Activated CD8-positive, alpha-beta T cell treated with anti-CD3 and anti-CD28 coated beads for 36 hours (primary cell): ENCODE measurements at regions not wholly inside any gene's neighbourhood (a gene's known extent, or its start where the extent isn't known, plus 50 kb on each side); places are given as distances from the start of the nearest gene placed in this dataset.

ENCODE experiments used
- ATAC-seq: fragments of 200-7000 bp; cut with Tn5 transposase; one replicate; pipeline ENCODE4 v1.10.0; 2021; ENCODE audit warnings: mild to moderate bottlenecking, moderate library complexity
- CTCF ChIA-PET: fragments of 350-600 bp; sonication (Branson Sonifier 250); formaldehyde crosslinking; loops from one replicate; lab custom pipeline; 2021; ENCODE audit warnings: antibody characterized with exemption; lab: Charles Lee
- POLR2A ChIA-PET: fragments of 350-600 bp; sonication (Branson Sonifier 250); formaldehyde crosslinking; loops from one replicate; lab custom pipeline; 2021; ENCODE audit warnings: antibody characterized with exemption; lab: Charles Lee
- DNase-seq: peaks from one replicate; pipeline ENCODE4 v3.0.0-alpha.2; 2020
- H3K27ac Mint-ChIP-seq: one replicate; pipeline ENCODE4 v1.8.0; 2021; ENCODE audit warnings: mild to moderate bottlenecking, mixed read lengths
- H3K27me3 Mint-ChIP-seq: one replicate; pipeline ENCODE4 v1.8.0; 2021; ENCODE audit warnings: mixed read lengths
- H3K36me3 Mint-ChIP-seq: one replicate; pipeline ENCODE4 v1.8.0; 2021; ENCODE audit warnings: low read depth, mixed read lengths
- H3K4me1 Mint-ChIP-seq: one replicate; pipeline ENCODE4 v1.8.0; 2021; ENCODE audit warnings: low read depth, mixed read lengths
- H3K4me3 Mint-ChIP-seq: one replicate; pipeline ENCODE4 v1.8.0; 2021; ENCODE audit warnings: mild to moderate bottlenecking, moderate library complexity, mixed read lengths
- H3K9me3 Mint-ChIP-seq: one replicate; pipeline ENCODE4 v1.8.0; 2021; ENCODE audit warnings: mixed read lengths
- intact Hi-C: fragments of 100-400 bp; cut with micrococcal nuclease; formaldehyde crosslinking; loops from one replicate; pipeline ENCODE4 v1.10.0; 2022
- TF ChIP-seq, protein P1 (sequence below): fragments of 200-600 bp; IDR thresholded peaks from one replicate; pipeline ENCODE4 v1.8.0; 2022; ENCODE audit warnings: antibody characterized with exemption, mild to moderate bottlenecking

DNA sequence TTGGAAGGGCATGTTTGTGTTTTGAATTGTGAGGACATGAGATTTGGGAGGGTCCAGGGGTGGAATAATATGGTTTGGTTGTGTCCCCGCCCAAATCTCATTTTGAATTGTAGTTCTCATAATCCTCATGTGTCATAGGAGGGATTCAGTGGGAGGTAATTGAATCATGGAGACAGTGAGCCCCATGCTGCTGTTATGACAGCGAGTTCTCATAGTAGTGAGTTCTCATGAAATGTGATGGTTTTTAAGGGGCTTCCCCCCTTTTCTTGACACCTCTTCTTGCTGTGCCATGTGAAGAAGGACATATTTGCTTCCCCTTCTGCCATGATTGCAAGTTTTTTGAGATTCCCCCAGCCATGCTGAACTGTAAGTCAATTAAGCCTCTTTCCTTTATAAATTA is 260.0 kb downstream of the DUSP6 start:
- CTCF ChIA-PET: no interaction called here
- peaks cover 1% of the 10 kb centered on the region for H3K27me3 Mint-ChIP-seq
- ATAC-seq (peak; percentile 84), DNase-seq (peak; percentile 23)
- H3K4me1 Mint-ChIP-seq: peaks cover 11% of the 10 kb centered on the region
- H3K27ac Mint-ChIP-seq: peak overlapping the region; percentile 32
- POLR2A ChIA-PET: no interaction called here
- intact Hi-C loops: no loop called here
- TF ChIP-seq, protein P1, sequence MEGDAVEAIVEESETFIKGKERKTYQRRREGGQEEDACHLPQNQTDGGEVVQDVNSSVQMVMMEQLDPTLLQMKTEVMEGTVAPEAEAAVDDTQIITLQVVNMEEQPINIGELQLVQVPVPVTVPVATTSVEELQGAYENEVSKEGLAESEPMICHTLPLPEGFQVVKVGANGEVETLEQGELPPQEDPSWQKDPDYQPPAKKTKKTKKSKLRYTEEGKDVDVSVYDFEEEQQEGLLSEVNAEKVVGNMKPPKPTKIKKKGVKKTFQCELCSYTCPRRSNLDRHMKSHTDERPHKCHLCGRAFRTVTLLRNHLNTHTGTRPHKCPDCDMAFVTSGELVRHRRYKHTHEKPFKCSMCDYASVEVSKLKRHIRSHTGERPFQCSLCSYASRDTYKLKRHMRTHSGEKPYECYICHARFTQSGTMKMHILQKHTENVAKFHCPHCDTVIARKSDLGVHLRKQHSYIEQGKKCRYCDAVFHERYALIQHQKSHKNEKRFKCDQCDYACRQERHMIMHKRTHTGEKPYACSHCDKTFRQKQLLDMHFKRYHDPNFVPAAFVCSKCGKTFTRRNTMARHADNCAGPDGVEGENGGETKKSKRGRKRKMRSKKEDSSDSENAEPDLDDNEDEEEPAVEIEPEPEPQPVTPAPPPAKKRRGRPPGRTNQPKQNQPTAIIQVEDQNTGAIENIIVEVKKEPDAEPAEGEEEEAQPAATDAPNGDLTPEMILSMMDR: no peak
- H3K36me3 Mint-ChIP-seq: peaks cover 4% of the 10 kb centered on the region
- no peak overlapping the region for H3K4me3 Mint-ChIP-seq
- peaks cover 17% of the 10 kb centered on the region for H3K9me3 Mint-ChIP-seq

DNA sequence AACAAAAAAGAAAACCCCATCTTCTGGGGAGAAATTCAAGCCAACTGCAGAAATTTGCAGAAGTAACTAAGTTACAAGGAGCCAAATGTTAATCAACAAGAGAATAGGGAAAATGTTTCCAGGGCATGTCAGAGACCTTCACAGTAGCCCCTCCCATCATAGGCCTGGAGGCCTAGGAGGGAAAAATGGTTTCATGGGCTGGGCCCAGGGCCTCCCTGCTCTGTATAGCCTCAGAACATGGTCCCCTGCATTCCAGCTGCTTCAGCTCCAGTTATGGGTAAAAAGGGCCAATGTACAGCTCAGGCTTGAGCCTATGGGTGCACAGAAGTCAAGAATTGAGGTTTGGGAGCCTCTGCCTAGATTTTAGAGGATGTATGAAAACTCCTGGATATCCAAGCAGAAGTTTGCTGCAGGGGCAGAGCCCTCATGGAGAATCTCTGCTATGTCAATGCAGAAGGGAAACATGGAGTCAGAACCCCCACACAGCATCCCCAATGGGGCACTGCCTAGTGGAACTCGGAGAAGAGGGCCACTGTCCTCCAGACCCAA is 260.9 kb downstream of the DUSP6 start:
- ChIA-PET POLR2A (no interaction called here), CTCF (no interaction called here)
- H3K4me1 Mint-ChIP-seq: peaks cover 11% of the 10 kb centered on the region
- DNase-seq (no peak), ATAC-seq (no peak)
- H3K36me3 Mint-ChIP-seq: peaks cover 4% of the 10 kb centered on the region
- TF ChIP-seq, protein P1: no peak
- H3K4me3 Mint-ChIP-seq: no peak overlapping the region
- H3K27ac Mint-ChIP-seq: no peak overlapping the region
- H3K9me3 Mint-ChIP-seq: peaks cover 17% of the 10 kb centered on the region
- peaks cover 1% of the 10 kb centered on the region for H3K27me3 Mint-ChIP-seq
- intact Hi-C loops: no loop called here

DNA sequence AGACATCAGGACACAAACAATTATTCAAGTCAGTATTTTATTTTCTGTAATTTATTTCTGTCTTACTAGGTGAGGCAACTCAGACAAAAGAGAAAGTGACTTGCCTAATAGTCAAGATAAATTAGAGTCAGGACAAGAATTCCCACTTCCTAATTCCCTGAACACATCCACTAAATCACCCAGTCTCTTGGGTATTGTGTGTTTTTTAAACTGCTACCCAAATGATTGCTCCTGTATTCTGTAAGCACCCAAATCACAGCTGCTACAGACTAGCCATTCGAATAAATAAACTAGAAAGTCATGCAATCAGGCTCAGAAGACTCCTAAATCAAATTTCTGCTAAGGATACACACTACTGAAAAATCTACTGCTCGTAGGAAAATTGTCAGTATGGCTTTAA is 263.0 kb downstream of the DUSP6 start:
- no peak for DNase-seq
- TF ChIP-seq, protein P1: no peak
- POLR2A ChIA-PET: no interaction called here
- Mint-ChIP-seq H3K4me1 (peaks cover 11% of the 10 kb centered on the region), H3K9me3 (peaks cover 17% of the 10 kb centered on the region), H3K27ac (no peak overlapping the region), H3K36me3 (peaks cover 4% of the 10 kb centered on the region), H3K4me3 (no peak overlapping the region), H3K27me3 (peaks cover 5% of the 10 kb centered on the region)
- intact Hi-C loops: no loop called here
- CTCF ChIA-PET: interaction anchor here (1.2 kb wide), 1 partner anchor 11 kb away, joined by 3 read pairs; no protein-coding TSS in a partner anchor
- ATAC-seq: no peak

DNA sequence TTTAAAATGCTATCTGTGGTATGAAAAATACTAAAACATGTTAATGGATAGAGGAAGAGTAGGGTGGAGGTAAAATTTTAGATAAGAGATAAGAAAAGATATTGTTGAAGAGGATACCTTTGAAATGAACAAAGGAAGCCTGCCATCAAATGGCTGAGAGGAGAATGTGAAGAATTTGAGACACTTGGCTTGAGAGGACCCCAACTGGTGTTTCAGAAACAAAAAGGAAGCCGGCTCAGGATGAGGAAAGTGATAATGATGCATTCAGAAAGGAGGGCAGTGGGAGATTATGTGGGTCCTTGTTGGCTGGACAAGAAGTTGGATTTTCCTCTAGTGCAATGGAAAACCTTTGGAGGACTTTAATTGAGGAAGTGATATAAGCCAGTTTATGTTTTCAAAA is 264.4 kb downstream of the DUSP6 start:
- Mint-ChIP-seq H3K4me3 (no peak overlapping the region), H3K27me3 (peaks cover 12% of the 10 kb centered on the region), H3K27ac (no peak overlapping the region), H3K4me1 (peaks cover 9% of the 10 kb centered on the region), H3K9me3 (peaks cover 15% of the 10 kb centered on the region), H3K36me3 (peaks cover 4% of the 10 kb centered on the region)
- DNase-seq: no peak
- TF ChIP-seq, protein P1: no peak
- intact Hi-C loops: no loop called here
- CTCF ChIA-PET: interaction anchor here (0.7 to 1.6 kb wide), 2 partner anchors 12 to 41 kb away, joined by 3 to 4 read pairs; no protein-coding TSS in a partner anchor
- ATAC-seq: no peak
- POLR2A ChIA-PET: no interaction called here

DNA sequence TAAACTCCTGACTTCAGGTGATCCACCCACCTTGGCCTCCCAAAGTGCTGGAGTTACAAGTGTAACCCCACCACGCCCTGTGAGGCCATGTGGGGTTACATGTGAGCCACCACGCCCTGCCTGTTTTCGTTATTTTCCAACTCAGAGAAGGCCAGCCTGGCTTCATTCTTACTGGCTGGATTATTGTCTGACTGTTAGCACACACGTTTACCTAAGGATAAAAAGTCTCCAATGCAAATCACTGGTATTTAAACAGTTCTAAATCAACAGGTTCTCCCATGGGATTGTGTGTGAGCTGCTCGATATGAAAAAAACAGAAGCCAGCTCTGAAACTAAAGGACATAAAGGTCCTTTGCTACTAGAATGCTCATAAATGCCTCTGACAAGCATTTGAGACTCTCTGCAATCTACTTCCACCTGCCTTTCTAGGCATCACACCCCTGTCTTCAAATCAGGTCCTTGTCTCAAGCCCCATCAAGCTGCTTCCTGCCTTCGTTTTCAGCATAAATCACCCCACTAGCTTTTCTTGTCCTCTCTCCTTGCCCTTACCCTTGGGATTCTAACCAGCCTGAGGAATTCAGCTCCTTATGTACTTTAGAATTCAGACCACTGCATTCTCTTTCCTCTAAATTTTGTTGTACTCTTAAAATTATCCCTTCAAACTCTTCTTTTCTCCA is 265.0 kb downstream of the DUSP6 start:
- Mint-ChIP-seq H3K4me1 (peaks cover 6% of the 10 kb centered on the region), H3K4me3 (no peak overlapping the region), H3K27me3 (peaks cover 12% of the 10 kb centered on the region), H3K9me3 (peaks cover 14% of the 10 kb centered on the region), H3K27ac (no peak overlapping the region), H3K36me3 (peaks cover 4% of the 10 kb centered on the region)
- ChIA-PET POLR2A (no interaction called here), CTCF (interaction anchor here (1.6 kb wide), 1 partner anchor 11 kb away, joined by 4 read pairs; no protein-coding TSS in a partner anchor)
- TF ChIP-seq, protein P1: no peak
- ATAC-seq: no peak
- intact Hi-C loops: no loop called here
- no peak for DNase-seq
